HCT116 (cell line): ENCODE measurements at regions not wholly inside any gene's neighbourhood (a gene's known extent, or its start where the extent isn't known, plus 50 kb on each side); places are given as distances from the start of the nearest gene placed in this dataset.

ENCODE experiments used
- ATAC-seq: fragments of 200-7000 bp; cut with Tn5 transposase; 2 replicates; pipeline ENCODE4 v1.9.1; 2020; ENCODE audit warnings: mild to moderate bottlenecking, moderate library complexity
- BruUV-seq: library from RNA; stranded (reverse); fragments of 400-500 nt; replicated peaks from 2 replicates; lab custom pipeline; 2021; lab: Mats Ljungman, UMichigan
- CTCF ChIA-PET: fragments of 300-600 bp; sonication (Branson Sonifier 250); formaldehyde crosslinking; loops from one replicate; lab custom pipeline; 2021; ENCODE audit warnings: antibody characterized with exemption; lab: Charles Lee
- POLR2A ChIA-PET: fragments of 300-600, 350-600 bp; sonication (Branson Sonifier 250); formaldehyde crosslinking; loops from one replicate; lab custom pipeline; 2021; ENCODE audit warnings: antibody characterized with exemption; lab: Charles Lee
- RAD21 ChIA-PET, 2 experiments: fragments of 300-600 bp; sonication (Branson Sonifier 250); formaldehyde crosslinking; loops; one replicate each; lab custom pipeline; 2023; ENCODE audit warnings: low total read pairs in 2 of 2; ENCODE audit not compliant: uncharacterized antibody in 2 of 2, unreplicated experiment in 2 of 2, low non-redundant PET in 1 of 2; lab: Charles Lee
- DNase-seq: peaks from one replicate; pipeline ENCODE4 v3.0.0-alpha.2; 2010; ENCODE audit warnings: low read depth, low spot score
- H2AFZ ChIP-seq: fragments of 200-600 bp; shearing (Covaris generic), sonication (generic); 2 replicates; pipeline ENCODE4 v1.6.1; 2017; ENCODE audit warnings: low read depth, mixed run types, mixed read lengths, antibody characterized with exemption, low read length; ENCODE audit not compliant: poor library complexity, severe bottlenecking
- H3K27ac ChIP-seq: 2 replicates; pipeline ENCODE4 v1.5.1; 2012; ENCODE audit warnings: low read depth, low read length
- H3K27me3 ChIP-seq: fragments of 200-600 bp; sonication (generic); 2 replicates; pipeline ENCODE4 v1.6.1; 2016; ENCODE audit warnings: mixed run types, low read length, mixed read lengths; ENCODE audit not compliant: insufficient read depth
- H3K36me3 ChIP-seq, 2 experiments: fragments of 200-500 bp in 1 of 2; fragments of 200-600 bp in 1 of 2; sonication (Bioruptor generic) in 1 of 2; sonication (generic) in 1 of 2; 2 replicates each; pipeline versions ENCODE4 v1.5.1 to v1.6.1; 2014 to 2016; ENCODE audit warnings: low read length in 2 of 2, inconsistent platforms in 1 of 2, mixed read lengths in 1 of 2, mixed run types in 1 of 2; ENCODE audit not compliant: insufficient read depth in 2 of 2, control insufficient read depth in 1 of 2
- H3K4me1 ChIP-seq, 2 experiments: fragments of 200-600 bp in 1 of 2; sonication (generic) in 1 of 2; 2 replicates each; pipeline versions ENCODE4 v1.5.1 to v1.6.1; 2012 to 2017; ENCODE audit warnings: low read length in 2 of 2, inconsistent platforms in 1 of 2, mild to moderate bottlenecking in 1 of 2, mixed read lengths in 1 of 2, mixed run types in 1 of 2, moderate library complexity in 1 of 2; ENCODE audit not compliant: insufficient read depth in 2 of 2, control insufficient read depth in 1 of 2
- H3K4me2 ChIP-seq: fragments of 200-600 bp; sonication (generic); 2 replicates; pipeline ENCODE4 v1.6.1; 2017; ENCODE audit warnings: mixed run types, low read length, mixed read lengths
- H3K4me3 ChIP-seq, 2 experiments: fragments of 200-600 bp in 1 of 2; sonication (generic) in 1 of 2; replicated peaks in 1 of 2; 2 replicates each; pipeline ENCODE4 v1.5.1; 2011 to 2016; ENCODE audit warnings: low read length in 2 of 2, control low read depth in 1 of 2, low read depth in 1 of 2, mild to moderate bottlenecking in 1 of 2, mixed read lengths in 1 of 2, mixed run types in 1 of 2
- H3K79me2 ChIP-seq: fragments of 200-600 bp; sonication (generic); 2 replicates; pipeline ENCODE4 v1.6.1; 2017; ENCODE audit warnings: mild to moderate bottlenecking, mixed run types, low read length, moderate library complexity, mixed read lengths; ENCODE audit not compliant: insufficient read depth
- H3K9ac ChIP-seq: fragments of 200-600 bp; sonication (generic); 2 replicates; pipeline ENCODE4 v1.6.1; 2016; ENCODE audit warnings: low read length, mixed read lengths
- H3K9me2 ChIP-seq: fragments of 200-600 bp; sonication (generic), shearing (Covaris generic); 2 replicates; pipeline ENCODE4 v1.6.1; 2017; ENCODE audit warnings: mixed run types, mild to moderate bottlenecking, moderate library complexity; ENCODE audit not compliant: insufficient read depth
- H3K9me3 ChIP-seq, 2 experiments: fragments of 200-500 bp in 1 of 2; fragments of 200-600 bp in 1 of 2; sonication (Bioruptor generic) in 1 of 2; sonication (generic) in 1 of 2; 2 replicates each; pipeline ENCODE4 v1.6.1; 2014 to 2017; ENCODE audit warnings: low read length in 2 of 2, mixed read lengths in 2 of 2, inconsistent platforms in 1 of 2, low read depth in 1 of 2, mild to moderate bottlenecking in 1 of 2, mixed run types in 1 of 2, moderate library complexity in 1 of 2; ENCODE audit not compliant: control insufficient read depth in 1 of 2, insufficient read depth in 1 of 2
- H4K20me1 ChIP-seq: fragments of 200-600 bp; sonication (generic), shearing (Covaris generic); 2 replicates; pipeline ENCODE4 v1.6.1; 2017; ENCODE audit warnings: mixed run types, mild to moderate bottlenecking, moderate library complexity; ENCODE audit not compliant: insufficient read depth
- CBX3 ChIP-seq: IDR thresholded peaks from 2 replicates; pipeline ENCODE4 v1.6.1; 2012; ENCODE audit warnings: low read depth
- CTCF ChIP-seq, 3 experiments: fragments of 200-600 bp in 1 of 3; sonication (generic) in 1 of 3; IDR thresholded peaks in 2 of 3; conservative IDR thresholded peaks in 1 of 3; 2 replicates each; pipeline ENCODE4 v1.5.1; 2012 to 2017; ENCODE audit warnings: low read depth in 2 of 3, low read length in 2 of 3, antibody characterized with exemption in 1 of 3, borderline replicate concordance in 1 of 3, control low read depth in 1 of 3, mild to moderate bottlenecking in 1 of 3, mixed read lengths in 1 of 3, mixed run types in 1 of 3, moderate library complexity in 1 of 3; ENCODE audit not compliant: insufficient read depth in 1 of 3
- ELF1 ChIP-seq: IDR thresholded peaks from 2 replicates; pipeline ENCODE4 v1.6.1; 2012; ENCODE audit warnings: low read depth, borderline replicate concordance
- JUND ChIP-seq: IDR thresholded peaks from 2 replicates; pipeline ENCODE4 v1.6.1; 2012
- POLR2A ChIP-seq: IDR thresholded peaks from 2 replicates; pipeline ENCODE4 v1.7.0; 2011; ENCODE audit warnings: borderline replicate concordance; ENCODE audit not compliant: insufficient read depth, insufficient read length; ENCODE audit errors: extremely low read depth
- RAD21 ChIP-seq: IDR thresholded peaks from 2 replicates; pipeline ENCODE4 v1.6.1; 2012; ENCODE audit warnings: low read depth, mild to moderate bottlenecking
- SIN3A ChIP-seq: IDR thresholded peaks from 2 replicates; pipeline ENCODE4 v1.6.1; 2012; ENCODE audit warnings: low read depth
- SRF ChIP-seq: IDR thresholded peaks from 2 replicates; pipeline ENCODE4 v1.6.1; 2012; ENCODE audit warnings: low read depth
- TCF7L2 ChIP-seq: IDR thresholded peaks from 2 replicates; pipeline ENCODE4 v1.7.0; 2011; ENCODE audit warnings: borderline replicate concordance, inconsistent platforms; ENCODE audit not compliant: insufficient read depth, insufficient read length; ENCODE audit errors: extremely low read depth
- YY1 ChIP-seq: IDR thresholded peaks from 2 replicates; pipeline ENCODE4 v1.6.1; 2011; ENCODE audit warnings: low read length, low read depth, moderate library complexity, mild to moderate bottlenecking; ENCODE audit not compliant: insufficient replicate concordance; ENCODE audit errors: extremely low read depth
- intact Hi-C: fragments of 100-400 bp; cut with micrococcal nuclease; formaldehyde crosslinking; loops from 2 replicates; pipeline ENCODE4 v1.10.0; 2022

DNA sequence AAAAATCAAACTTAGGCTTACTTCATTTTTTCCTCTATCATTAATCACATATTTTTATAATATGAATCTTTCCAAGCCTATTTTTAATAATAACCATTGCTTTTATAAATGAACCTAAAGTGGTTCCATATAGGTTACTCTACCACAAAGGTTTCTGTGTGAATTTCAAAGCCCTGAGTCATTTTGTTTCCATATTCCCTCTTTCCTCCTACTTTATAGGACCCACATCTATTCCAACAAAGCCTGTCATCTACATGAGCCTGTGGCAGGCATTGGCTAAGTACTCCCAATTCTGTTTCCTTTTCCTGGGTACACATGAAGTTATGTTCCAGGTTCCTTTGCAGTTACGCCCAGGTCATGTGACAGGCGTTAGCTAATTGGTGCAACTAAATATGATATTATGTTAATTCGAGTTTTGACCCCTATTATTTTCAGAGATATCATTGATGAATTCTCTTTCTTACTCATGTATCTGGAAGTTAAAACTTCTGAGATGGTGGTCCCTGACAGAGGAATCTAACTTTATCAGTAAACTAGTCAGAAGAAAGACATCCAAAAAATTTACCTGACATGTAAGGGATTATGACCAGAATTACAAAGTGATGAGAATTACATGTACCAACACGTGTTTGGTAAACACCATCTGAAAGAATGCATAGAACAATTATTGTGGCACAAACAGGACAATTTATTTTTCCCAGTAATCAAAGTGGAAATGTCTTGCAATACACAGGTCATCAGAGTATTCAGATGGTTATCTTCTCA is 1264.0 kb upstream of the CNTN5 start:
- intact Hi-C loops: no loop called here
- H3K4me3 ChIP-seq: no peak overlapping the region
- no peaks in the 10 kb centered on the region for H3K79me2 ChIP-seq
- no peak overlapping the region for H2AFZ ChIP-seq
- H3K9ac ChIP-seq: no peak overlapping the region
- H4K20me1 ChIP-seq: no peaks in the 10 kb centered on the region
- peaks cover 7 to 8% of the 10 kb centered on the region in 2 experiments; a peak in 2 of 4 replicates for H3K9me3 ChIP-seq
- CTCF ChIA-PET: no interaction called here
- no peak overlapping the region for H3K27ac ChIP-seq
- H3K36me3 ChIP-seq: no peaks in the 10 kb centered on the region
- no peak for ATAC-seq
- no peaks in the 10 kb centered on the region for H3K4me1 ChIP-seq
- H3K4me2 ChIP-seq: no peak overlapping the region
- no TSS peak for BruUV-seq
- no peak for DNase-seq
- no peak for TF ChIP-seq CBX3
- TF ChIP-seq SRF: no peak
- TF ChIP-seq ELF1: no peak
- no peak for TF ChIP-seq CTCF (IDR thresholded peaks at IDR 0.05 in 2 of 3, conservative IDR thresholded peaks at IDR 0.05 in 1 of 3; ENCODE audit: borderline replicate concordance in 1 of 3, insufficient read depth in 1 of 3, low read depth in 2 of 3, low read length in 2 of 3)
- no peak for TF ChIP-seq POLR2A
- TF ChIP-seq TCF7L2: no peak
- TF ChIP-seq, all 23 proteins: peak for 0
- Histone ChIP-seq H3K9me2 (no peaks in the 10 kb centered on the region), H3K27me3 (no peaks in the 10 kb centered on the region)
- ChIA-PET RAD21 (no interaction called here), POLR2A (no interaction called here)

DNA sequence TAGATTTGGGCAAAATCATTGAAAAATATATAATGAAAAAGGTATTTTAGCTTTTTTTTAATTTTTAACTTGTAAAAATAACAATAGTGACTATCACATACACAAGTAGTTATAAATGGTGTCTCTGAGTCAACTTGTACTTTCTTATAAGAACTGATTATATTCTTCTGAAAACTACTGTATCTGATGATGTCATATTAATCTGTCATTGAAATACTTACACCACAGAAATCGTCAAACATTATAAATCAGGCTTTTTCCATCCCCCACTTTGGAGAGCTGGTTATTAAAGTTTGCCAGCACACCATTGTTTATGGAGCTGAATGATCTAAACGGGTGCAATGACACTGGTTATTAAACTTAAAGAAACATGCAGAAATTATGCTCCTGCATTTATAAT is 1259.6 kb upstream of the CNTN5 start:
- Histone ChIP-seq H3K27ac (no peak overlapping the region), H3K4me3 (no peak overlapping the region), H3K9ac (no peak overlapping the region), H3K27me3 (no peaks in the 10 kb centered on the region), H3K9me3 (peaks cover 0 to 4% of the 10 kb centered on the region in 2 experiments; a peak in 1 of 4 replicates), H3K36me3 (no peaks in the 10 kb centered on the region), H2AFZ (no peak overlapping the region), H4K20me1 (no peaks in the 10 kb centered on the region), H3K9me2 (no peaks in the 10 kb centered on the region), H3K4me2 (no peak overlapping the region), H3K4me1 (no peaks in the 10 kb centered on the region), H3K79me2 (no peaks in the 10 kb centered on the region)
- no peak for DNase-seq
- ChIA-PET CTCF (no interaction called here), POLR2A (no interaction called here), RAD21 (no interaction called here)
- BruUV-seq: no TSS peak
- no peak for TF ChIP-seq JUND
- no peak for TF ChIP-seq YY1
- TF ChIP-seq CBX3: no peak
- no peak for TF ChIP-seq CTCF (IDR thresholded peaks at IDR 0.05 in 2 of 3, conservative IDR thresholded peaks at IDR 0.05 in 1 of 3; ENCODE audit: borderline replicate concordance in 1 of 3, insufficient read depth in 1 of 3, low read depth in 2 of 3, low read length in 2 of 3)
- no peak for TF ChIP-seq SIN3A
- TF ChIP-seq RAD21: no peak
- no peak for TF ChIP-seq TCF7L2
- ATAC-seq: no peak
- intact Hi-C loops: no loop called here
